ENCODE measurements at regions not wholly inside any gene's neighbourhood (a gene's known extent, or its start where the extent isn't known, plus 50 kb on each side); places are given as distances from the start of the nearest gene placed in this dataset.

- no peak for TF ChIP-seq BACH2 (CRISPR knock-in tag; IDR thresholded peaks at IDR 0.05; ENCODE audit: borderline replicate concordance)
- TF ChIP-seq ZFP30 (CRISPR knock-in tag; IDR thresholded peaks at IDR 0.05) = no peak
- peak; percentile 35; the same call in 1 of the 3 replicates for ATAC-seq
These were observed 164.4 kb upstream of the PRDM1 start for GRCh38 chr6:105921781-105922180.

GRCh38 chr6:105920071-105920470 is 166.1 kb upstream of the PRDM1 start:
- no peak for ATAC-seq
- TF ChIP-seq ZNF8 (CRISPR knock-in tag; IDR thresholded peaks at IDR 0.05) (no peak), PPARA (CRISPR knock-in tag; IDR thresholded peaks at IDR 0.05; ENCODE audit: borderline replicate concordance) (no peak), POU6F1 (CRISPR knock-in tag; IDR thresholded peaks at IDR 0.05; ENCODE audit: borderline replicate concordance, low read depth) (no peak), TCF4 (CRISPR knock-in tag; IDR thresholded peaks at IDR 0.05; ENCODE audit: borderline replicate concordance) (no peak), ZFP30 (CRISPR knock-in tag; IDR thresholded peaks at IDR 0.05) (no peak), OSR1 (CRISPR knock-in tag; IDR thresholded peaks at IDR 0.05) (no peak)

GRCh38 chr6:105917038-105917695 is 169.0 kb upstream of the PRDM1 start:
- no peak for ATAC-seq
- no peak for TF ChIP-seq OSR1 (CRISPR knock-in tag; IDR thresholded peaks at IDR 0.05)
- no peak for TF ChIP-seq RARB (CRISPR knock-in tag; IDR thresholded peaks at IDR 0.05)
- no peak for TF ChIP-seq CSDC2 (CRISPR knock-in tag; IDR thresholded peaks at IDR 0.05)
- no peak for TF ChIP-seq TOX (CRISPR knock-in tag; IDR thresholded peaks at IDR 0.05; ENCODE audit: borderline replicate concordance)
- no peak for TF ChIP-seq PPARA (CRISPR knock-in tag; IDR thresholded peaks at IDR 0.05; ENCODE audit: borderline replicate concordance)
- TF ChIP-seq TCF4 (CRISPR knock-in tag; IDR thresholded peaks at IDR 0.05; ENCODE audit: borderline replicate concordance) = no peak
- no peak for TF ChIP-seq ISL1 (CRISPR knock-in tag; IDR thresholded peaks at IDR 0.05)
- no peak for TF ChIP-seq ESRRG (CRISPR knock-in tag; IDR thresholded peaks at IDR 0.05)
- TF ChIP-seq PATZ1 (CRISPR knock-in tag; IDR thresholded peaks at IDR 0.05; ENCODE audit: borderline replicate concordance) = no peak
- TF ChIP-seq ZNF565 (CRISPR knock-in tag; conservative IDR thresholded peaks at IDR 0.05; ENCODE audit: low read depth) = no peak
- no peak for TF ChIP-seq CREB5 (CRISPR knock-in tag; IDR thresholded peaks at IDR 0.05; ENCODE audit: low read depth)

- TF ChIP-seq POU6F1 (CRISPR knock-in tag; IDR thresholded peaks at IDR 0.05; ENCODE audit: borderline replicate concordance, low read depth) (no peak), ESRRG (CRISPR knock-in tag; IDR thresholded peaks at IDR 0.05) (no peak), ZC3H10 (CRISPR knock-in tag; IDR thresholded peaks at IDR 0.05) (no peak), TOX (CRISPR knock-in tag; IDR thresholded peaks at IDR 0.05; ENCODE audit: borderline replicate concordance) (no peak), GLIS3 (CRISPR knock-in tag; IDR thresholded peaks at IDR 0.05) (no peak), ZFP30 (CRISPR knock-in tag; IDR thresholded peaks at IDR 0.05) (no peak), ISL1 (CRISPR knock-in tag; IDR thresholded peaks at IDR 0.05) (no peak), BACH2 (CRISPR knock-in tag; IDR thresholded peaks at IDR 0.05; ENCODE audit: borderline replicate concordance) (no peak), PATZ1 (CRISPR knock-in tag; IDR thresholded peaks at IDR 0.05; ENCODE audit: borderline replicate concordance) (no peak)
- no peak for ATAC-seq
These were observed 175.0 kb upstream of the PRDM1 start for GRCh38 chr6:105911106-105911629.

Measured in SK-N-SH treated with all-trans-retinoic acid at 6 μM for 48 hours (cell line).